BJ (cell line): ENCODE measurements at regions not wholly inside any gene's neighbourhood (a gene's known extent, or its start where the extent isn't known, plus 50 kb on each side); places are given as distances from the start of the nearest gene placed in this dataset.

Source experiments
- CTCF ChIA-PET: fragments of 350-600 bp; formaldehyde crosslinking; extraction: SDS; loops from one replicate; lab custom pipeline; 2021; ENCODE audit warnings: antibody characterized with exemption, inconsistent platforms; lab: Yijun Ruan, JAX
- POLR2A ChIA-PET: fragments of 300-600 bp; sonication (Branson Sonifier 250); formaldehyde crosslinking; extraction: SDS; loops from one replicate; lab custom pipeline; 2021; ENCODE audit warnings: antibody characterized with exemption; lab: Charles Lee
- DNase-seq: peaks from one replicate; pipeline ENCODE4 v3.0.0-alpha.2; 2011; ENCODE audit warnings: low read depth
- H3K27me3 ChIP-seq: 2 replicates; pipeline ENCODE4 v1.6.0; 2011; ENCODE audit warnings: low read length; ENCODE audit not compliant: control insufficient read depth, insufficient read depth
- H3K36me3 ChIP-seq: 2 replicates; pipeline ENCODE4 v1.5.1; 2011; ENCODE audit warnings: low read length; ENCODE audit not compliant: control insufficient read depth, insufficient read depth
- H3K4me3 ChIP-seq: 2 replicates; pipeline ENCODE4 v1.5.1; 2011; ENCODE audit warnings: low read depth, mild to moderate bottlenecking, control low read depth, low read length
- CTCF ChIP-seq: IDR thresholded peaks from 2 replicates; pipeline ENCODE4 v1.5.1; 2011; ENCODE audit warnings: low read depth, mild to moderate bottlenecking, control low read depth, inconsistent platforms, low read length, moderate library complexity; ENCODE audit not compliant: insufficient read depth

DNA sequence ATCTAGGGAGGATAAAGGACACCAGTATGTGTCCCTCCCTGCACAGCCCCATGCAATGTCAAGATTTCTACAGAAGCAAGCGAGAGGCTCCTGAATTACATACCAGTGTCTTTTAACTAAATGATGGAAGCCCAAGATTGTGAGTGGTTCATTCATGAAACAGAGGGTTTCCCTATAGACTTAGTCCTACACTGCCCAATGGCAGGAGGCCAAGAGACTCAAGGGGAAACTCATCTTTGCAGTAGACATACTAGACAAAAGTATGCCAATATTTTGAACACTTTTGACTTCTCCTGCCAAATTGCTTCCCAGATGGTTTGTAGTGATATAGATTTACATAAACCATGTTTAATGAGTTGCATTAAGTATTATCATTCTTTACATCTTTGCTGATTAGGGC is 557.2 kb upstream of the JAG1 start:
- Histone ChIP-seq H3K27me3 (no peaks in the 10 kb centered on the region), H3K4me3 (no peak overlapping the region), H3K36me3 (no peaks in the 10 kb centered on the region)
- ChIA-PET POLR2A (no interaction called here), CTCF (no interaction called here)
- DNase-seq: no peak
- no peak for TF ChIP-seq CTCF

DNA sequence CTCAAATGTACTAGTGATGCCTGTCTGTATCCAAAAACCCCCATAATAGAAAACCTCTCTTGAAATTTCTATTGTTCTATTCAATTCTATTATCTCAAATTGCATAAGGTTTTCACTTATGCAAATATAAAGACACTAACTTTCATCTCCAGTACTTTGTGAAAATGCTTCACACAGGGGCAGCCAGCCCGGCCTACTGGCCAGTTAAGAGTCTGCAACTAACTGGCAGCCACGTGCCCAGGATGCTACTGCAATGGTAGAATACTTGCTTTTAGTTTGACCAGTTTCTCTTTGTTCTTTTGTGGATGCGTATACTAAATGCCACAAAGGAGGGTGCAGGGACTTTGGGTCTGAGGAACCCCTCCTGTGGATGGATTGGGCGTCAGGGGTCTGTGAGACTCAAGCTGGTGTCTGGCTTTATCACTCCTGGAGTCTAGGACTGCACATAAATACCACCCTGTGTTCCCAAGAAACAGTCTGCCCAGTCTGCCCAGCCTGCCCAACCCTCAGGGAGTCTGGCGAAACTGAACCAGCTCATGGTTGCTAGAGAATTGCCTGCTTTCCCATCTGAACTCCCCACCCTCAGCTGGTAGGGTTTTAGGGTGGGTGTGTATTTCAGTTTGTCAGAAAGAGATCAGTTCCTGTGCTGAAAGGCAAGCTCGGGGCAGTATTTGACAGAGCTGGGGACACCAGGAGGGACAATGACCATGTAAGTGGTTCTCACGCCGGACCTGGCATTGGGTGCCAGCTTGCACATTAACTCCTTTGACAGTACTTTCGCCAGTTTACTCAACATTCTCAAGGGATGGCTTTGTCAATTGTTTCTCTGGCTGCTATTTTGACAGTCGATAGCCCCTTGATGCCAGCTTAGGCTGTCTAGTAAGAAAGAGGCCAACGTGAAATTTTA is 558.2 kb upstream of the JAG1 start:
- no peak for TF ChIP-seq CTCF
- no peak for DNase-seq
- Histone ChIP-seq H3K4me3 (no peak overlapping the region), H3K36me3 (no peaks in the 10 kb centered on the region), H3K27me3 (no peaks in the 10 kb centered on the region)
- POLR2A ChIA-PET: interaction anchor here (0.7 kb wide), 1 partner anchor 553 kb away, joined by 4 read pairs; no protein-coding TSS in a partner anchor
- CTCF ChIA-PET: interaction anchor here (0.9 kb wide), 1 partner anchor 18 kb away, joined by 3 read pairs; no protein-coding TSS in a partner anchor

- no peak overlapping the region for H3K4me3 ChIP-seq
- TF ChIP-seq CTCF: no peak
- ChIA-PET POLR2A (no interaction called here), CTCF (interaction anchor here (0.8 to 0.9 kb wide), 2 partner anchors 17 to 27 kb away, joined by 3 read pairs; no protein-coding TSS in a partner anchor)
- no peaks in the 10 kb centered on the region for H3K27me3 ChIP-seq
- DNase-seq: no peak
- no peaks in the 10 kb centered on the region for H3K36me3 ChIP-seq
Observed at GRCh38 chr20:11232896-11233295, 559.1 kb upstream of the JAG1 start.

DNA sequence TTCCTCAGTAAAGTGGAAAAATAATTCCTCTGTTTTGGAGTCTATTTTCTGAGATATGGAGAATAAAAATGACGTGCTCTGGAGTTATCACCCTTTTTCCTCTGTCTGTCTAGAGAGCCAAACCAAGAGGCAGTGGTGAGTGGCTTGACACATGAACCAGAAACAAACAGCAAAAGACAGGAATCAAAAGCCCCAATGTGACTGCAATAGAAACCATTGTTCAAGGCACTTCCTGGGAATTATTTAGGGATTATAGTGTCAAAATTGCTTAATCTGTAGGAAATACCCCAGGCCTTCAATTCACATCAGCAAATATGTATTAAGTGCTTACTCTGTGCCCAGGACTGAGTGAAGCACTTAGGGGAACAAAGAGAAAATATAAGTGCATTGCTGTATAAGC is 560.4 kb upstream of the JAG1 start:
- ChIA-PET POLR2A (no interaction called here), CTCF (no interaction called here)
- H3K4me3 ChIP-seq: no peak overlapping the region
- H3K27me3 ChIP-seq: no peaks in the 10 kb centered on the region
- no peaks in the 10 kb centered on the region for H3K36me3 ChIP-seq
- no peak for DNase-seq
- no peak for TF ChIP-seq CTCF

DNA sequence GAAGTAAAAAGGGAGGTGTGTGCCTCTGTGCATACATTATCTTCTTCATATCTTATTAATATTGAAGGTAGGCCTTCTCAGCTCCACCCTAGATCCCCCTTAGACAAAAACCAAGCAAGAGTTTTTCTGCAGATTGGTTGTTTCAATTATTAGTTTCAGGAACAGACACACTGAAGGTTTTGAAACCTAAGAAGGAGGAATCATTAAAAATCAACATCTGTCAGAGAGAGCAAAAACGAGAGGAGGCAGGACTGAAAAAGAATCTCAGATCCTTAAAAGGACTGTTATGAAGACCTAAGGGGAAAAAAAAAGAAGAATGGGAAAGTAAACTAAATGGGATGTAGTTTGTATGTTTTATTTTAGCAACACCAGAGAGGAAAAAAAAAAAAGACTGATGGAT is 560.8 kb upstream of the JAG1 start:
- no peak overlapping the region for H3K4me3 ChIP-seq
- no peaks in the 10 kb centered on the region for H3K36me3 ChIP-seq
- no peak for DNase-seq
- CTCF ChIA-PET: no interaction called here
- H3K27me3 ChIP-seq: no peaks in the 10 kb centered on the region
- TF ChIP-seq CTCF: no peak
- POLR2A ChIA-PET: no interaction called here
